ENCODE measurements at regions not wholly inside any gene's neighbourhood (a gene's known extent, or its start where the extent isn't known, plus 50 kb on each side); places are given as distances from the start of the nearest gene placed in this dataset.

DNA sequence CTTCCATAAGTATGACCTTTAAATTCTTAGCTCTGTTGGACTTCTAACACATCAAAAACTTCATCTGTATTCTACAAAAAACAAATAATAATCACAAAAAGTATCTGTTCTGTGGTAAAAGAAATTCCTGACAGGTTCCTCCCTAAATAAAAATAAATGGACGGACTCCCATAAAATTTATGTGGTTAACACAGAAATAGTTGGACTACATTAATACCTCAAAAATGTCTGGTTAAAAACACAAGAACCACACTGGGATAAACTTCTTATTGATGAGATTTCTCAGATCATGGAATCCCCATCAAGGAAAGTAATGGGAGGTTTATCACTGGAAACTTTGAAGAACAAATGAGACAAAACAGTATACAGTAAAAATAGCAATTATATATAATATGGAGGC, 172.4 kb downstream of the MOXD1 start:
- TF ChIP-seq CTCF (IDR thresholded peaks at IDR 0.05) (no peak), POLR2A (IDR thresholded peaks at IDR 0.05) (no peak), EP300 (IDR thresholded peaks at IDR 0.05) (no peak), POLR2AphosphoS5 (IDR thresholded peaks at IDR 0.05) (no peak)

Data from stomach (tissue), 4 donors.